NCI-H748 (cell line): ENCODE measurements at regions not wholly inside any gene's neighbourhood (a gene's known extent, or its start where the extent isn't known, plus 50 kb on each side); places are given as distances from the start of the nearest gene placed in this dataset.
A peak's percentile ranks its signal among the peaks of the same experiment; 100 is the strongest.

Experiments used
- DNase-seq: peaks from one replicate; lab custom pipeline; 2025; ENCODE audit not compliant: unreplicated experiment; lab: John Stamatoyannopoulos, UW

DNA sequence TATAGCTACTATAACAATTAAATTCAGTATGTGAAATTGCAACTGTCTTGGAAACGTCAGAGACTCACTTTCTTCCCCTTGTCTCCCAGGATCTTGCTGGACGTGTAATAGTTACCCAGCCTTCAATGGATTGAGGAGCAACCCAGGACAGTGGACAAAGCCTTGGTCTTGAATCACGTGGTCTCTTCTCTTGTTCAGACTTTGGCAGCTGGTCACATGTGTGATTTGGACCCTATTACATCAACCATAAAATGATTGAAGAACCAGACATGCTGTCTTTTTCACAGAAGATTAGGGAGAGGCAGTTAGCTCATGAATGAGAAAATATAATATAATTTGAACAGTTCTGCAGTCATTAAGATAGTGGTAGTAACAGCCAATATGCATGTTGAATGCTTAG lies 1085.5 kb upstream of the RBFOX1 start:
- no peak for DNase-seq

DNA sequence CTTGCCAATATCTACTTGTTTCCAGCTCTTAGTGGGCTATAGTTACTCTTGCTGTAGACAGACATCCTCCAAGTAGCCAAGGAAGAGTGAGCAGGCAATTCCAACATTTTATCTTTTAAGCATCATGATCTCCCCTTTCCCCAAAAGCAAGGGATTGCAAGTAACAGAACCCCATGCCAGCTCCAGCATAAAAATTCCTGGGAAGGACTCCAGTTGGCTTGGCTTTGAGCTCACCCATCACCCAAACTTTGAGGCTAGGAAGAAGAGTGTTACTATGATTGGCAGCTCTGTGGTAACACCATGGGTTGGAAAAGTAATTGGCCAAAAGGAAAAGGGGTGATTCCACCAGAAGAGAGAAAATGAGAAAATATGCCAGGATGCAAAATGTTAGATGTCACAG lies 1086.4 kb upstream of the RBFOX1 start:
- no peak for DNase-seq

- no peak for DNase-seq
Measured at GRCh38 chr16:6232056-6232455, 1100.6 kb upstream of the RBFOX1 start.

- peak; percentile 1 for DNase-seq
Measured at GRCh38 chr16:6231398-6231797, 1101.2 kb upstream of the RBFOX1 start.

GRCh38 chr16:6229186-6229585 lies 1103.5 kb upstream of the RBFOX1 start:
- peak; percentile 10 for DNase-seq

GRCh38 chr16:6218855-6219254 lies 1113.8 kb upstream of the RBFOX1 start:
- no peak for DNase-seq

GRCh38 chr16:6216836-6217235 lies 1115.8 kb upstream of the RBFOX1 start:
- no peak for DNase-seq

DNA sequence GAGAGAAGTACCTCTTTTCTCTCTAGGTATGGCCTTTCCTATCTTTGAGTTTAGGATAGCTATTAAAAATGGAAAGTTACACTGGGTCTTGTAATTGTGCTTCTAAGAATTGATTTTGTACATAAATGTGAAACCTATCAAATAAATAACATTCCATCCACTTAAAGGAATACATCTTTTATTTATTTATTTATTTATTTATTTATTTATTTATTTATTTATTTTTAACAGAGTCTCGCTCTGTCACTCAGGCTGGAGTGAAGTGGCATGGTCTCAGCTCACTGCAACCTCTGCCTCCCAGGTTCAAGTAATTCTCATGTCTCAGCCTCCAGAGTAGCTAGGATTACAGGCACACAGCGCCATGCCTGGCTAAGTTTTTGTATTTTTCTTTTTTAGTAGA lies 1114.0 kb upstream of the EEF2KMT start:
- no peak for DNase-seq

DNA sequence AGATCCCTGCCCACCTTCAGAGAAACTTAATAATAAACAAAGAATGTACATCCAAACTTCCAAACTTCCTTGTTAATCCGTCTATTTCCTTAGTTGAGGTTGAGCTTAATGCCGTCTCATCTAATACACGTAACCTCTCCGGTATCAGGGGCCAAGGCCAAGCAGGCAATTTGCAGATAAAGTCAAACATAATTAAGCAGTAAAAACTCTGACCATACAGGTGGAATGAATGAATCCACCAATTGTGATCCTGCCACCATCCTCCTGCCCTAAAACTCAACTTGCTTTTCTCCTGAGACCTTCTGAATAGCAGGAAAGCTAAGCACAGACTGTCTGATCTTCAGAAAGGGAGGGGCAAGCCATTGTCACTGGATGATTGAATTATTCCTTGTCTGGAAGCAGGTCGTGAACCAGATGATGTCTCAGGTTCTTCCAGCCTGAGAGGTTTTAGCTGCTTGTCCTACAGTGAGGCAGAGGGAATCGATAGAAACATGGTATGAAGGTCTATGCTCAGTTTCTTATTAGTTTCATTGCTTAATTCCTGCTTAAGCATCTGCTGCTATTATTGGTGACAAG lies 1111.8 kb upstream of the EEF2KMT start:
- DNase-seq: no peak

DNA sequence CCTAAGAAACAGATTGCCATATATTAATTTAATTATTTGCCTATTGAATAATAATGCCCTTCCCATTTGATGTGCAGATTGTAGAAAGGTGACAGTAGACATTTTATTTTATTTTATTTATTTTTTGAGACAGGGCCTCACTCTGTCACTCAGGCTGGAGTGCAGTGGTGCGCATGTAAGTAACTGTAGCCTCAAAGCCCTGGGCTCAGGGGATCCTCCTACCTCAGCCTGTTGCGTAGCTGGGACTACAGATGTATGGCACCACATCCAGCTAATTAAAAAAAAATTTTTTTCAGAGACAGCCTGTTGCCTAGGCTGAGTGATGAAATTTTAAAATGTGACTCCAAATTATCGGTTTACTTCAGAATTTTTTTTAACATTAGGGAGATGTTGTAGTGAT lies 1110.0 kb upstream of the EEF2KMT start:
- no peak for DNase-seq

GRCh38 chr16:6207124-6207523 lies 1109.5 kb upstream of the EEF2KMT start:
- DNase-seq: no peak

DNA sequence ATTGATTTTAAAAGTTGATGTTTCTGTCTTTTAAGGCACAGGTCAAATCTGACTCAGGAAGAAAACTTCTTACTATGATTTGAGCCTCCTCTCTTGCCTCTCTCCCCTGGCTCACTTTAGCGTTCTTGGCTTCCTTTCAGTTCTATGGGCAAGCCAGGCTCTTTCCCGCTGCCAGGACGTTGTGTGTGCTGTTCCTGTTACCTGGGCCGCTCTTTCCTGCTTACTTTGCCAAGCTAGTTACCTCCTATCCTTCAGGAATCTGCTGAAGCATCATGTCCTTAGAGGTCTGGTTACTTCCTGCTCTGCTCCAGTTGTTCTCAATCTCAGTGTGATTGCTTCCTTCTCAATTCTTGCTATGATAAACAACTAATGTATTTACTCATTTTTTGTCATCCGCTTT lies 1108.5 kb upstream of the EEF2KMT start:
- no peak for DNase-seq

DNA sequence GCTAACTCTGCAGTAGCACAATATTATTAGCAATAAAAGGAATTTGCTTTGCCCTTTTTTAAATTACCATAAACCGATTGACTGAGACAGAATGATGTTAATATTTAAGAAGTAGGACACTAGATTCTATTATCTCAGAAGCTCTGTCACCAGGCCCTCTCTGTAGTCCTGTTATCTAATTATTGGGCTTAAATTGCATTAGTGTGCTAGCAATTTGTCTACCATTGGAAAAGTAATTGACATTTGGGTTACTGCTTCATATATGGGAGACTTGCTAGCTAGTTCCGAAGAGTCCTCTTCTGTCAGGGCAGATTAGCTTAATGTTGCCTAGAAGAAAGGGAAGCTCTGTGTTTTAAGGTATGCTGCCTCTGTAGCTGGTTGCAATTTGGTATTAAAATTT lies 1107.3 kb upstream of the EEF2KMT start:
- no peak for DNase-seq

GRCh38 chr16:6200861-6201260 lies 1103.3 kb upstream of the EEF2KMT start:
- DNase-seq: no peak

GRCh38 chr16:6200271-6200670 lies 1102.7 kb upstream of the EEF2KMT start:
- DNase-seq: no peak

DNA sequence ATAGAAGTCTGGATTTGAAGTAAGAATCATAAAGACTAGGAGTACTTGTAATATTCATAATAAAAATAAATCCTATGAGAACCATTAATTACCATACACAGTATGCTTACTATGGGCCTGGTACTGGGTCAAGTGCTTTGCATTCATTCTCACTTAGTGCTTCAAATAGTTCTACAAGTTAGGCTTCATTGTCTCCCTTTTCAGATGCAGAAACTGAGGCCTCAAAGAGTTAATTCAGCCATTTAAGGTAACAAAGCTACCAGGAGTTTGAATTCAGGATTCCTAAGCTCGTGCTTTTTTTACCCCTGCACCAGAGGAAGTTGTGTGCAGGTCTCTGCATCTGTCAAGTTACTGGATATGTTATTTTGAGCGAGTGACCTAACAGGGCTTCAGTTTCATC lies 1098.4 kb upstream of the EEF2KMT start:
- no peak for DNase-seq

DNA sequence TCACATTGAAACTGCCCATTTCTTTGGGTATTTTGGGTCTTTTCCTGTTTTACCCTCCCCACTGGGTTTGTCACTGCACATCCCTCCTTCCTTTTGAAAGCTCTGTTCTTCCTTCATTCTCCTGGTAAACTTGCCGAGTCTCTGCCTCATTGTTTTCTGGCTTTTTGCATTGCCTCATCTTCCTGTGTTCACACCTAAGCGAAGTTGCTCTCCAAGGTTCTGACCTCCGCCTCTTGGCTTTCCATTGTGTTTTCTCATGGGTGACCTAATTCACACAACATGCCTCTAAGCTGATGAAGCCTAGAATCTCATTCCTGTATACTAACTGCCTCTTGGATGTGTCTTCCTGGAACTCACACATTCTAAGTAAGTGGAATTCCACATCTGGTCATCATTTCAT lies 1096.1 kb upstream of the EEF2KMT start:
- DNase-seq: no peak

DNA sequence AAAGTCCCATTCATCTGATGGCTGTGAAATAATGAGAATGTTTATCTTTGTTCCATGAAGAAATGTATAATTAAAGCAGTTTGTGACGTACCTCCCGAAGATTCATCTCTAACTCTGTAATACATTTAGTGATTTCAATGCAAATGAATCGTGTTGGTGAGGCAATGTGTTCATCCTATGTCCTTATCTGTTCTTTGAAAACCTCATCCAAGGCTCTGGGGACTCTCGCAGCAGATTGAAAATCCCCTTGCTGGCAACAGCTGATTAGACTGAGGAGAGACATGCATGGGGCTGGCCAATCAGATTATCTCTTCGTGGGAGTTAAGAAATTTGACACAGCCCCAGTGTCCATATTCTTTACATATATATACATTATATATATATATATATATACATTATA lies 1095.4 kb upstream of the EEF2KMT start:
- DNase-seq: no peak

- no peak for DNase-seq
Measured at GRCh38 chr16:6192532-6192931, 1094.9 kb upstream of the EEF2KMT start.

DNA sequence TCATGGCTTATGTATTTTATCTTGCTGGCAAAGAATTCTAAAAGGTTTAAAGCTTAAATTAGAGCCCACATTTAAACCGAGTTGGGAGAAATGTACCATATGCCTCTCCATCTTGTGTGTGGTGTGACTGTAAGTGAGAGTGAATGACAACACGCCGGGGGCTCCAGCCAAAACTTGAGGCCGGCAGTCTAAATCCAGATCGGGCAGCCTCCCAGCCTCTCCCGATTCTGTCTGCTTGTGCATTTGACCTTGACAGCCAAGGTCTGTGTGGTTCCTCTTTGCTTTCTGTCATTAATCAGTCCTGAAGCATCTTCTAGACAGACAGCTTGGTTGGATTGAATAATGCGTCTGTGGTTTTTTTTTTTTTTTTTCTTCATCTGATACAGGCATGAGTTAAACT lies 1093.2 kb upstream of the EEF2KMT start:
- no peak for DNase-seq

DNA sequence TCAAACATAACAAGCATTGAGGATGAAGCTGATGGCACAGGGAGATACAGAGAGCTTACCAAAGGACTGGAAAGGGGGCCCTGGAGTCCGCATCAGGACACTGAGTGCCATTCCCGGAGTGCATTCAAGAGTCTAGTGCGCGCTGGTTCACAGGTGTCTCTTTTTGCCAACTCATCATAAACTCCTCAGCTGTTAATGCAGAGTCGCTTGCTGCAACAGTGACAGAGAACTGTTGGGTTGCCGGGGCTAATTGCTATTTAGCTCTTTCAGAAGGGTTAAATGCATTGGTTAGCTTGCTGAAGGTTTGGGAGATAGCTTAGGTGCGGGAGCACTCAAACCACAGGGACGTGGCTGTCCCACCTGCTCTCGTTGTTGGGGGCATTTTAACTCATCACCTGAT lies 1091.6 kb upstream of the EEF2KMT start:
- DNase-seq: peak; percentile 83

DNA sequence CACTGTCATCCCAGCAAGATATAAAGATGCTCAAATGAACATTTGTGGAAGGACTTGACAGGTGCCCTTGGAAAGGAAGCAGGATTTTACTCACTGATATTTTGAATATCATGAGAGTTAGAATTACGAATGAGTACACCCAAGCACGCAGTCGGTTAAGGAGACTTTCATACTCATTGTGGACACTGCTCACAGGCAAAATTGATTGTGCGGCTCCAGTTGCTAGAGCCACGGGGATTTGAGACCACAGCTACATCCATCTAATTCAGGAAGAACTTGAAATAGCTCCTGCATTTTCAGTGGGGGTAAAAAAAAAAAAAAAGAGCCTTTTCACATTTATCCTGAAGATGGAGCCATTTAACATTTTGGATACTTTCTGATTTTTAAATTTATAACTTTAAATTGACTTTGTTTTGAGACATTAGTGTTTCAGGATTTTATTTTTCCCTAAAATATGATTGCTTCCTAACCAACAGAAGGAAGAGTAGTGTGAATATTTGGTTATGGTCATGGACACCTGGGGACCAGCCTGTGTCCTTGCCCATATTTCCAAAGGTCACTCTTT lies 1080.1 kb upstream of the EEF2KMT start:
- DNase-seq: no peak

DNA sequence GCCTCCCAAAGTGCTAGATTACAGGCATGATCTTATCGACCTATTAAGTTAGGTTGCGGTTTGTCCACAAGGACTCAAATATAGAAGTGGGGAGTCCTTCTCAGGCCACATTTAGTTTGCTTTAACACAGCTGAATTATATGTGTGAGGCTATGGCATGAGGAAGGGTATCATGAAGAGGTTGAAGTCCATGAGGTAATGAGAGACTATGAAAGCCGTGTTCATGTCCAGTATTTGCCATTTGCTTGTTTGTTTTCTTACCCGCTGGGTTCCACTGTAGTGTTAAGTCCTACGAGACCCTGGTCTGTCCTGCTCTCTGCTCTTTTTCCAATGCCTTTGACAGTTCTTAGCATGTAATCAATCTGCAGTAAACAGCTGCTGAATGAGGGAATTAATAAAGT lies 1072.4 kb upstream of the EEF2KMT start:
- no peak for DNase-seq
